ENCODE measurements at regions not wholly inside any gene's neighbourhood (a gene's known extent, or its start where the extent isn't known, plus 50 kb on each side); places are given as distances from the start of the nearest gene placed in this dataset.
A peak's percentile ranks its signal among the peaks of the same experiment; 100 is the strongest.
"Not testable (repeated sequence)": the region's sequence is repeated elsewhere in the genome, so short reads cannot be mapped to it uniquely, and the experiment has no call there.

- no peak for DNase-seq
Measured at GRCh38 chr5:75940418-75940817, 142.8 kb upstream of the SV2C start.

GRCh38 chr5:75935572-75935971 is 147.6 kb upstream of the SV2C start:
- no peak for DNase-seq

- no peak for DNase-seq
Measured at GRCh38 chr5:75933489-75933888, 149.7 kb upstream of the SV2C start.

GRCh38 chr5:75931175-75931574 is 152.0 kb upstream of the SV2C start:
- DNase-seq = no peak

GRCh38 chr5:75928992-75929391 is 154.2 kb upstream of the SV2C start:
- no peak for DNase-seq

GRCh38 chr5:75922480-75922879 is 160.7 kb upstream of the SV2C start:
- DNase-seq = no peak

GRCh38 chr5:75921011-75921410 is 162.2 kb upstream of the SV2C start:
- DNase-seq = no peak

- DNase-seq = no peak
Measured at GRCh38 chr5:75916144-75916543, 167.0 kb upstream of the SV2C start.

GRCh38 chr5:75909223-75909622 is 174.0 kb upstream of the SV2C start:
- no peak for DNase-seq

- DNase-seq = no peak
Measured at GRCh38 chr5:75907651-75908050, 175.5 kb upstream of the SV2C start.

- DNase-seq = no peak
Measured at GRCh38 chr5:75894482-75894881, 177.2 kb upstream of the POC5 start.

GRCh38 chr5:75891736-75892135 is 174.5 kb upstream of the POC5 start:
- DNase-seq = no peak

- DNase-seq = no peak
Measured at GRCh38 chr5:75891020-75891419, 173.8 kb upstream of the POC5 start.

- DNase-seq = no peak
Measured at GRCh38 chr5:75890546-75890945, 173.3 kb upstream of the POC5 start.

- peak in 1 of 2 experiments; percentile 21 for DNase-seq
Measured at GRCh38 chr5:75886706-75887105, 169.5 kb upstream of the POC5 start.

GRCh38 chr5:75885849-75886596 is 168.8 kb upstream of the POC5 start:
- no peak for DNase-seq

GRCh38 chr5:75885321-75885720 is 168.1 kb upstream of the POC5 start:
- no peak for DNase-seq

GRCh38 chr5:75869891-75870290 is 152.7 kb upstream of the POC5 start:
- no peak for DNase-seq

GRCh38 chr5:75862872-75863271 is 145.6 kb upstream of the POC5 start:
- DNase-seq = no peak

- DNase-seq = not testable (repeated sequence)
Measured at GRCh38 chr5:75859621-75860020, 142.4 kb upstream of the POC5 start.

GRCh38 chr5:75856056-75856455 is 138.8 kb upstream of the POC5 start:
- no peak for DNase-seq

GRCh38 chr5:75848077-75848476 is 130.8 kb upstream of the POC5 start:
- DNase-seq = no peak

GRCh38 chr5:75847561-75848021 is 130.4 kb upstream of the POC5 start:
- DNase-seq = no peak

GRCh38 chr5:75844301-75844700 is 127.1 kb upstream of the POC5 start:
- DNase-seq = no peak

- DNase-seq = no peak
Measured at GRCh38 chr5:75843319-75843718, 126.1 kb upstream of the POC5 start.

Measured in SW 1271 (cell line).